Astrocyte of the hippocampus (primary cell): ENCODE measurements at regions not wholly inside any gene's neighbourhood (a gene's known extent, or its start where the extent isn't known, plus 50 kb on each side); places are given as distances from the start of the nearest gene placed in this dataset.
A peak's percentile ranks its signal among the peaks of the same experiment; 100 is the strongest.
"Not testable (repeated sequence)": the region's sequence is repeated elsewhere in the genome, so short reads cannot be mapped to it uniquely, and the experiment has no call there.

ENCODE experiments used
- DNase-seq: peaks from one replicate; pipeline ENCODE4 v3.0.0; 2011; ENCODE audit warnings: low read depth, low spot score

GRCh38 chr1:144516172-144516571 lies 54.7 kb upstream of the NBPF15 start:
- DNase-seq: not testable (repeated sequence)

DNA sequence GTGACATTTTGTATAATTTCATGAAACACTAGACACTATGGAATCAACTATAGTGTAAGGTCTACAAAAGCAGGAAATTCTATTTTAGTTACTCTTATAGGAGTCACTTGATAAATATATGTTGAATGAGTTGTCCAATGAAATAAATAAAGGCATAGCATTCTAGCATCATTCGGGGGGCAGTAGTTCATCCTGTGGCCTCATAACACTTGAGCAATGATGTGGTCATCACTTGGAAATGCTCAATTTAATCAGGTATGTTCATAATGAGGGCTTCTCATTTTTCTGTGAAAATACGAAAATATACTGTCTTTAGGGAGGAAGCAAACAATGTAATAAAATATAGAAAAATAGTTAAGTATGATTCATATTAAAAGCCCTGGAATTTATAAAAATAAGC lies 55.4 kb upstream of the NBPF15 start:
- DNase-seq: not testable (repeated sequence)

- DNase-seq: not testable (repeated sequence)
These were observed 57.0 kb upstream of the NBPF15 start for GRCh38 chr1:144518439-144518838.

DNA sequence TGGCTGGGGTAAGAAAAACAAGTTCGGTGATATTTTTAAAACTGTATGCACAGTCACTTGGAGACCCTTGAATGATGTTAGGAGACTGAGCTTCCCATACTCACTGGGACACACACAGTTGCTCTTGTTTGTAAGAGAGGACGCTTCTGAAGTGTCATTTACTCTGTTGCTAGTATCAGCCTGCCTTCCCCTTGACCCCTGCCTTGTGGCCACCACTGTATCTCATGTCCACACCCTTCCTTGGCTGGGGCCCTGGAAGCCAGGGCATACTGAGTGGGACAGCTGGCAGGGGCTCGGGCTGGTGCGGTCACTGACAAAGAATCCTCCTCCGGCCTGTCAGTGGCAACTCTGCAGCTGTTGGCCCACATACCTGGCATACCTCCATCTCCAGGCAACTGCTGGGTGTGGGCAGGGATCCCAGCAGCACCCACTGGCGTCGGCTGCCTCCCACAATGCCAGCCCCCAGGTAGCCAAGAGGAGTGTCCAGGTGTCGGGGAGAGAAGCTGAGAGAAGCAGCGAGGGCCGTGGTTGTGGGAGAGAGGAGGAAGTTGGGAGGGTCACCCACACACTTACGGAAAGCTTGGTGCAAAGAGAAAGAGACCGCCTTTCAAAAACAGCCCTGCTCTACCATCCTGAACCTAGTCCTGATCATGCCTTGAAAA lies 58.2 kb upstream of the NBPF15 start:
- DNase-seq: peak; percentile 2

- peak; percentile 66 for DNase-seq
These were observed 62.4 kb upstream of the NBPF15 start for GRCh38 chr1:144523661-144524407.

DNA sequence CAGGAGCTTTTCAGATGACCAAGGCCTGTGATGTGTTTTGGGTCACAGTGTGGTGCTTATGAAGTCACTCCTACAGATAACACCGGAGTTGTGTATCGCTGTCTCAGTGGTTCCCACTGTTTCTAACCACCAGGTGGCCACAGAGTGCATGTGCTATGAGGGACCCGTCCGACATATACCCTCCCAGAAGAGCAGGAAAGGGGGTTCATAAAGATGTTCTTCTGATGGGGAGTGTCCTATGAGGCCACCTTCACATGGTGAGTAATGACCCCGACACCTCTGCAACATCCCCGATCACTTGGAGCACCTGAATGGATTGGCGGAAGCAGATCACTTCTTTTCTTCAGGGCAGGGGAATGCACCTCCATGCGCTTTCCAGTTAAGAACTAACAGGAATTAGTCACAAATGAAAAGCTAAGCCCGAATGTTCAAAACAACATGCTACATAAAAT lies 60.5 kb upstream of the PPIAL4F start:
- peak; percentile 2 for DNase-seq

- not testable (repeated sequence) for DNase-seq
These were observed 59.2 kb upstream of the PPIAL4F start for GRCh38 chr1:144533480-144533879.

DNA sequence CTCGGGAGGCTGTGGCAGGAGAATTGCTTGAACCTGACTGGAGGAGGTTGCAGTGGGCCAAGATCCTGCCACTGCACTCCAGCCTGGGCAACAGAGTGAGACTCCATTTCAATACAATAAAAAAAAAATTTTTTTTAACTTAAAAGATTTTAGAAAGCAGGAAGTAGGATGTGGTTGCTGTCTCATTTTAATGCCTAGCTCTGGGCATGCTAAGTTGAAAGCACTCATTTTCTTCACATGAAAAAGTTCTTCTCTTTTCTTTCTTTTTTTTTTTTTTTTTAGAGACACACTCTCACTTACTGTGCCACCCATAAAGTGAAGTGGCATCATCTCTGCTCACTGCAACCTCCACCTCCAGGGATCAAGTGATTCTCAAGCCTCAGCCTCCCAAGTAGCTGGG lies 58.4 kb upstream of the PPIAL4F start:
- DNase-seq: not testable (repeated sequence)

- DNase-seq: not testable (repeated sequence)
These were observed 56.0 kb upstream of the PPIAL4F start for GRCh38 chr1:144536677-144537076.

GRCh38 chr1:144537234-144537633 lies 55.5 kb upstream of the PPIAL4F start:
- not testable (repeated sequence) for DNase-seq

DNA sequence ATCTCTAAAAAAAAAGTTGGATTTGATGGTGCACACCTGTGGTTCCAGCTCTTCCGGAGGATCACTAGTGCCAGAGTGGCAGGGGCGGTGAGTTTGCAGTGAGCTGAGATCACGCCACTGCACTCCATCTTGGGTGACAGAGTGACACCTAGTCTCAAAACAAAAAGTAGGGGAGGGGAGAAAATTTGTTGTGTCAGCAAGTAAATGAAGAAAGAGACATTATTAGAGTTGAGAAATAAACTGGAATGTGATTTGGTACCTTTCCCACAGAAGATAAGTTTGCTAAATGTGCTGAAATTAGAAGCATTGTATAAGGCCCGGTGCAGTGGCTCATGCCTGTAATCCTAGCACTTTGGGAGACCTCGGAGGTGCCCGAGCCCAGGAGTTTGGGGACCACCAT lies 54.0 kb upstream of the PPIAL4F start:
- not testable (repeated sequence) for DNase-seq

- not testable (repeated sequence) for DNase-seq
These were observed 53.3 kb upstream of the PPIAL4F start for GRCh38 chr1:144539191-144539960.
